Activated CD8-positive, alpha-beta T cell treated with anti-CD3 and anti-CD28 coated beads for 36 hours (primary cell): ENCODE measurements at regions not wholly inside any gene's neighbourhood (a gene's known extent, or its start where the extent isn't known, plus 50 kb on each side); places are given as distances from the start of the nearest gene placed in this dataset.

Source experiments
- ATAC-seq: fragments of 200-7000 bp; cut with Tn5 transposase; one replicate; pipeline ENCODE4 v1.10.0; 2021; ENCODE audit warnings: mild to moderate bottlenecking, moderate library complexity
- CTCF ChIA-PET: fragments of 350-600 bp; sonication (Branson Sonifier 250); formaldehyde crosslinking; loops from one replicate; lab custom pipeline; 2021; ENCODE audit warnings: antibody characterized with exemption; lab: Charles Lee
- POLR2A ChIA-PET: fragments of 350-600 bp; sonication (Branson Sonifier 250); formaldehyde crosslinking; loops from one replicate; lab custom pipeline; 2021; ENCODE audit warnings: antibody characterized with exemption; lab: Charles Lee
- DNase-seq: peaks from one replicate; pipeline ENCODE4 v3.0.0-alpha.2; 2020
- H3K27ac Mint-ChIP-seq: one replicate; pipeline ENCODE4 v1.8.0; 2021; ENCODE audit warnings: mild to moderate bottlenecking, mixed read lengths
- H3K27me3 Mint-ChIP-seq: one replicate; pipeline ENCODE4 v1.8.0; 2021; ENCODE audit warnings: mixed read lengths
- H3K36me3 Mint-ChIP-seq: one replicate; pipeline ENCODE4 v1.8.0; 2021; ENCODE audit warnings: low read depth, mixed read lengths
- H3K4me1 Mint-ChIP-seq: one replicate; pipeline ENCODE4 v1.8.0; 2021; ENCODE audit warnings: low read depth, mixed read lengths
- H3K4me3 Mint-ChIP-seq: one replicate; pipeline ENCODE4 v1.8.0; 2021; ENCODE audit warnings: mild to moderate bottlenecking, moderate library complexity, mixed read lengths
- H3K9me3 Mint-ChIP-seq: one replicate; pipeline ENCODE4 v1.8.0; 2021; ENCODE audit warnings: mixed read lengths
- CTCF ChIP-seq: fragments of 200-600 bp; IDR thresholded peaks from one replicate; pipeline ENCODE4 v1.8.0; 2022; ENCODE audit warnings: antibody characterized with exemption, mild to moderate bottlenecking
- intact Hi-C: fragments of 100-400 bp; cut with micrococcal nuclease; formaldehyde crosslinking; loops from one replicate; pipeline ENCODE4 v1.10.0; 2022

GRCh38 chr10:31618541-31619291, 299.7 kb downstream of the ZEB1 start:
- ChIA-PET CTCF (no interaction called here), POLR2A (no interaction called here)
- H3K36me3 Mint-ChIP-seq = no peaks in the 10 kb centered on the region
- no peaks in the 10 kb centered on the region for H3K27me3 Mint-ChIP-seq
- no peak for TF ChIP-seq CTCF
- DNase-seq = no peak
- H3K27ac Mint-ChIP-seq = no peak overlapping the region
- H3K4me1 Mint-ChIP-seq = no peaks in the 10 kb centered on the region
- H3K4me3 Mint-ChIP-seq = no peak overlapping the region
- H3K9me3 Mint-ChIP-seq = no peaks in the 10 kb centered on the region
- intact Hi-C loops = no loop called here
- ATAC-seq = no peak

- DNase-seq = no peak
- intact Hi-C loops = no loop called here
- no peak for ATAC-seq
- no peaks in the 10 kb centered on the region for H3K9me3 Mint-ChIP-seq
- H3K4me1 Mint-ChIP-seq = no peaks in the 10 kb centered on the region
- no peak overlapping the region for H3K4me3 Mint-ChIP-seq
- peaks cover 6% of the 10 kb centered on the region for H3K27me3 Mint-ChIP-seq
- no peaks in the 10 kb centered on the region for H3K36me3 Mint-ChIP-seq
- TF ChIP-seq CTCF = no peak
- POLR2A ChIA-PET = interaction anchor here (0.6 kb wide), 1 partner anchor 29 kb away, joined by 3 read pairs; no protein-coding TSS in a partner anchor
- CTCF ChIA-PET = no interaction called here
- no peak overlapping the region for H3K27ac Mint-ChIP-seq
Measured at GRCh38 chr10:31617757-31618156, 298.7 kb downstream of the ZEB1 start.

- Mint-ChIP-seq H3K4me3 (no peak overlapping the region), H3K27ac (no peak overlapping the region), H3K36me3 (no peaks in the 10 kb centered on the region), H3K9me3 (no peaks in the 10 kb centered on the region), H3K27me3 (peaks cover 6% of the 10 kb centered on the region), H3K4me1 (no peaks in the 10 kb centered on the region)
- no peak for ATAC-seq
- ChIA-PET CTCF (no interaction called here), POLR2A (interaction anchor here (0.6 kb wide), 1 partner anchor 28 kb away, joined by 3 read pairs; no protein-coding TSS in a partner anchor)
- DNase-seq = no peak
- intact Hi-C loops = no loop called here
- no peak for TF ChIP-seq CTCF
Measured at GRCh38 chr10:31617133-31617532, 298.1 kb downstream of the ZEB1 start.

GRCh38 chr10:31615129-31615528, 296.1 kb downstream of the ZEB1 start:
- DNase-seq = no peak
- Mint-ChIP-seq H3K27me3 (peaks cover 6% of the 10 kb centered on the region), H3K27ac (no peak overlapping the region), H3K36me3 (no peaks in the 10 kb centered on the region), H3K4me3 (no peak overlapping the region), H3K9me3 (no peaks in the 10 kb centered on the region), H3K4me1 (no peaks in the 10 kb centered on the region)
- no peak for TF ChIP-seq CTCF
- no peak for ATAC-seq
- POLR2A ChIA-PET = no interaction called here
- intact Hi-C loops = no loop called here
- CTCF ChIA-PET = no interaction called here

GRCh38 chr10:31614611-31615010, 295.6 kb downstream of the ZEB1 start:
- no peak for TF ChIP-seq CTCF
- Mint-ChIP-seq H3K4me3 (no peak overlapping the region), H3K27me3 (peaks cover 8% of the 10 kb centered on the region), H3K36me3 (no peaks in the 10 kb centered on the region), H3K9me3 (no peaks in the 10 kb centered on the region), H3K27ac (no peak overlapping the region), H3K4me1 (no peaks in the 10 kb centered on the region)
- intact Hi-C loops = no loop called here
- ChIA-PET POLR2A (no interaction called here), CTCF (no interaction called here)
- DNase-seq = no peak
- ATAC-seq = no peak
